GM23248 (cell line): ENCODE measurements at regions not wholly inside any gene's neighbourhood (a gene's known extent, or its start where the extent isn't known, plus 50 kb on each side); places are given as distances from the start of the nearest gene placed in this dataset.

ENCODE experiments used
- DNase-seq: peaks from one replicate; pipeline ENCODE4 v3.0.0-alpha.2; 2015
- H2AFZ ChIP-seq: fragments of 200-600 bp; sonication (generic); 2 replicates; pipeline ENCODE4 v1.6.1; 2016; ENCODE audit warnings: antibody characterized with exemption
- H3F3A ChIP-seq: fragments of 200-600 bp; sonication (generic); 2 replicates; pipeline ENCODE4 v1.6.1; 2016; ENCODE audit warnings: mild to moderate bottlenecking, antibody characterized with exemption, mixed run types; ENCODE audit not compliant: insufficient read depth
- H3K27ac ChIP-seq: fragments of 200-600 bp; sonication (generic); 2 replicates; pipeline ENCODE4 v1.5.1; 2016; ENCODE audit warnings: mild to moderate bottlenecking
- H3K27me3 ChIP-seq: fragments of 200-600 bp; sonication (generic); replicated peaks from 2 replicates; pipeline ENCODE4 v1.6.1; 2016; ENCODE audit warnings: mild to moderate bottlenecking; ENCODE audit not compliant: insufficient read depth
- H3K36me3 ChIP-seq: fragments of 200-600 bp; sonication (generic); 2 replicates; pipeline ENCODE4 v1.6.1; 2016; ENCODE audit warnings: low read depth, mild to moderate bottlenecking
- H3K4me1 ChIP-seq: fragments of 200-600 bp; sonication (generic); 2 replicates; pipeline ENCODE4 v1.6.1; 2016; ENCODE audit warnings: mild to moderate bottlenecking; ENCODE audit not compliant: insufficient read depth
- H3K4me2 ChIP-seq: fragments of 200-600 bp; sonication (generic); one replicate; pipeline ENCODE4 v1.6.1; 2016; ENCODE audit warnings: mild to moderate bottlenecking; ENCODE audit not compliant: unreplicated experiment
- H3K4me3 ChIP-seq: fragments of 200-600 bp; sonication (generic); 2 replicates; pipeline ENCODE4 v1.5.1; 2016; ENCODE audit warnings: mild to moderate bottlenecking
- H3K79me2 ChIP-seq: fragments of 200-600 bp; sonication (generic); 2 replicates; pipeline ENCODE4 v1.6.1; 2016; ENCODE audit warnings: mild to moderate bottlenecking; ENCODE audit not compliant: insufficient read depth
- H3K9ac ChIP-seq: fragments of 200-600 bp; sonication (generic); 2 replicates; pipeline ENCODE4 v1.6.1; 2016; ENCODE audit warnings: mild to moderate bottlenecking
- H3K9me2 ChIP-seq: fragments of 200-600 bp; sonication (generic); 2 replicates; pipeline ENCODE4 v1.6.1; 2016; ENCODE audit warnings: mixed run types, mild to moderate bottlenecking, moderate library complexity; ENCODE audit not compliant: insufficient read depth
- H3K9me3 ChIP-seq: fragments of 200-600 bp; sonication (generic); one replicate; pipeline ENCODE4 v1.6.1; 2017; ENCODE audit warnings: low read depth
- H4K20me1 ChIP-seq: fragments of 200-600 bp; sonication (generic); 2 replicates; pipeline ENCODE4 v1.6.0; 2016; ENCODE audit not compliant: insufficient read depth
- EZH2 ChIP-seq: fragments of 200-600 bp; sonication (generic); IDR thresholded peaks from 2 replicates; pipeline ENCODE4 v1.6.1; 2018; ENCODE audit warnings: antibody characterized with exemption, mild to moderate bottlenecking; ENCODE audit not compliant: insufficient read depth, poor library complexity, severe bottlenecking
- EZH2phosphoT487 ChIP-seq: fragments of 200-600 bp; sonication (generic); IDR thresholded peaks from 2 replicates; pipeline ENCODE4 v1.6.1; 2018; ENCODE audit warnings: antibody characterized with exemption, moderate library complexity, mild to moderate bottlenecking, low read depth; ENCODE audit not compliant: insufficient read depth
- WGBS, 2 experiments: methylation state at CpG; one replicate each; pipeline ENCODE4 v1.1.6; 2015 to 2017; ENCODE audit warnings: low lambda C conversion rate in 2 of 2, low coverage in 1 of 2; ENCODE audit errors: missing lambda C conversion rate in 2 of 2; 5-methylcytosine and 5-hydroxymethylcytosine counted together
- in situ Hi-C: fragments of 300-500 bp; cut with MboI; formaldehyde crosslinking; loops from 2 replicates; pipeline ENCODE4 v1.15.0; 2020

GRCh38 chr6:19712998-19713397 is 124.2 kb upstream of the ID4 start:
- no peak for TF ChIP-seq EZH2
- no peak for TF ChIP-seq EZH2phosphoT487

GRCh38 chr6:19713411-19713810 is 123.8 kb upstream of the ID4 start:
- Histone ChIP-seq H3K4me1 (no peaks in the 10 kb centered on the region), H3K27ac (no peak overlapping the region), H3K79me2 (no peaks in the 10 kb centered on the region), H2AFZ (no peak overlapping the region), H3K4me2 (no peak overlapping the region), H3K9me2 (no peaks in the 10 kb centered on the region), H3K9ac (no peak overlapping the region), H3K36me3 (no peaks in the 10 kb centered on the region), H3F3A (no peaks in the 10 kb centered on the region), H3K4me3 (no peak overlapping the region), H3K27me3 (no peaks in the 10 kb centered on the region), H3K9me3 (no peaks in the 10 kb centered on the region), H4K20me1 (no peaks in the 10 kb centered on the region)
- DNase-seq = peak; percentile 38
- WGBS, 2 experiments = 80 to 93% methylated on average over 4 of the region's 4 CpGs
- in situ Hi-C loops = no loop called here
- TF ChIP-seq EZH2 (no peak), EZH2phosphoT487 (no peak)

More at GRCh38 chr6:19712998-19713397, 124.2 kb upstream of the ID4 start:
- DNase-seq = no peak
- H4K20me1 ChIP-seq = no peaks in the 10 kb centered on the region
- no peak overlapping the region for H2AFZ ChIP-seq
- no peak overlapping the region for H3K9ac ChIP-seq
- H3K9me3 ChIP-seq = no peaks in the 10 kb centered on the region
- no peak overlapping the region for H3K4me2 ChIP-seq
- H3F3A ChIP-seq = no peaks in the 10 kb centered on the region
- H3K9me2 ChIP-seq = no peaks in the 10 kb centered on the region
- WGBS, 2 experiments = 95 to 100% methylated on average over 1 of the region's 1 CpG
- no peaks in the 10 kb centered on the region for H3K79me2 ChIP-seq
- H3K4me3 ChIP-seq = no peak overlapping the region
- no peak overlapping the region for H3K27ac ChIP-seq
- no peaks in the 10 kb centered on the region for H3K4me1 ChIP-seq
- no peaks in the 10 kb centered on the region for H3K36me3 ChIP-seq
- in situ Hi-C loops = no loop called here
- no peaks in the 10 kb centered on the region for H3K27me3 ChIP-seq

- Histone ChIP-seq H3K27me3 (no peaks in the 10 kb centered on the region), H3K27ac (no peak overlapping the region), H3K36me3 (no peaks in the 10 kb centered on the region), H3K9me2 (no peaks in the 10 kb centered on the region), H3K4me2 (no peak overlapping the region), H3K4me1 (peaks cover 2% of the 10 kb centered on the region; the same call in 1 of the 2 replicates), H3K4me3 (no peak overlapping the region), H4K20me1 (no peaks in the 10 kb centered on the region), H2AFZ (no peak overlapping the region), H3K9ac (no peak overlapping the region), H3K9me3 (no peaks in the 10 kb centered on the region), H3F3A (0 out of 2 replicates have a peak, but pooled peaks cover 2% of the 10 kb centered on the region), H3K79me2 (no peaks in the 10 kb centered on the region)
- 81 to 88% methylated on average over 3 of the region's 3 CpGs for WGBS, 2 experiments
- in situ Hi-C loops = no loop called here
- TF ChIP-seq EZH2phosphoT487 (no peak), EZH2 (no peak)
- DNase-seq = no peak
Observed at GRCh38 chr6:19713984-19714383, 123.2 kb upstream of the ID4 start.

GRCh38 chr6:19714434-19715166 is 122.6 kb upstream of the ID4 start:
- H3K4me1 ChIP-seq = peaks cover 8% of the 10 kb centered on the region
- no peaks in the 10 kb centered on the region for H3K79me2 ChIP-seq
- H3K27ac ChIP-seq = no peak overlapping the region
- 63 to 68% methylated on average over 5 of the region's 5 CpGs for WGBS, 2 experiments
- H3F3A ChIP-seq = 0 out of 2 replicates have a peak, but pooled peaks cover 6% of the 10 kb centered on the region
- H3K9me3 ChIP-seq = no peaks in the 10 kb centered on the region
- H3K4me2 ChIP-seq = no peak overlapping the region
- H3K9ac ChIP-seq = no peak overlapping the region
- no peaks in the 10 kb centered on the region for H3K36me3 ChIP-seq
- no peak overlapping the region for H3K4me3 ChIP-seq
- DNase-seq = no peak
- no peak for TF ChIP-seq EZH2
- TF ChIP-seq EZH2phosphoT487 = no peak
- H3K9me2 ChIP-seq = no peaks in the 10 kb centered on the region
- no peaks in the 10 kb centered on the region for H3K27me3 ChIP-seq
- no peaks in the 10 kb centered on the region for H4K20me1 ChIP-seq
- in situ Hi-C loops = no loop called here
- no peak overlapping the region for H2AFZ ChIP-seq
